T-helper 17 cell (primary cell): ENCODE measurements at regions not wholly inside any gene's neighbourhood (a gene's known extent, or its start where the extent isn't known, plus 50 kb on each side); places are given as distances from the start of the nearest gene placed in this dataset.
"Not testable (repeated sequence)": the region's sequence is repeated elsewhere in the genome, so short reads cannot be mapped to it uniquely, and the experiment has no call there.

Experiments
- ATAC-seq: fragments of 150-1000 bp; cut with Tn5 transposase; 2 replicates; pipeline ENCODE4 v1.10.0; 2021; ENCODE audit warnings: mild to moderate bottlenecking, moderate library complexity
- DNase-seq, 3 donors: peaks; one replicate each; pipeline versions ENCODE4 v3.0.0 to v3.0.0-alpha.2; 2020 to 2021
- H3K9me3 ChIP-seq: one replicate; pipeline ENCODE4 v1.7.0; 2013; ENCODE audit warnings: low read length, mild to moderate bottlenecking; ENCODE audit not compliant: control insufficient read depth, poor library complexity, severe bottlenecking
- H3K27ac Mint-ChIP-seq: one replicate; pipeline ENCODE4 v1.8.0; 2022; ENCODE audit warnings: mild to moderate bottlenecking, moderate library complexity, mixed read lengths
- H3K27me3 Mint-ChIP-seq: one replicate; pipeline ENCODE4 v1.8.0; 2022; ENCODE audit warnings: mixed read lengths
- H3K36me3 Mint-ChIP-seq: one replicate; pipeline ENCODE4 v1.8.0; 2022; ENCODE audit warnings: low read depth, mixed read lengths
- H3K4me1 Mint-ChIP-seq: one replicate; pipeline ENCODE4 v1.8.0; 2022; ENCODE audit warnings: mild to moderate bottlenecking, mixed read lengths
- H3K4me3 Mint-ChIP-seq: one replicate; pipeline ENCODE4 v1.8.0; 2022; ENCODE audit warnings: mild to moderate bottlenecking, moderate library complexity, mixed read lengths

- not testable (repeated sequence) for H3K9me3 ChIP-seq, DNase-seq, ATAC-seq, H3K27me3 Mint-ChIP-seq, H3K4me3 Mint-ChIP-seq, H3K27ac Mint-ChIP-seq, H3K36me3 Mint-ChIP-seq, H3K4me1 Mint-ChIP-seq
Observed at GRCh38 chr4:3953140-3953489, 186.9 kb downstream of the ADRA2C start.

- H3K4me3 Mint-ChIP-seq: peak overlapping the region; percentile 93
- H3K27me3 Mint-ChIP-seq, ATAC-seq, H3K36me3 Mint-ChIP-seq, H3K9me3 ChIP-seq, H3K4me1 Mint-ChIP-seq: not testable (repeated sequence)
- peak overlapping the region; percentile 69 for H3K27ac Mint-ChIP-seq
- DNase-seq: peak; percentile 28 to 47 (median 40)
Observed at GRCh38 chr4:3954540-3955320, 188.5 kb downstream of the ADRA2C start.

DNA sequence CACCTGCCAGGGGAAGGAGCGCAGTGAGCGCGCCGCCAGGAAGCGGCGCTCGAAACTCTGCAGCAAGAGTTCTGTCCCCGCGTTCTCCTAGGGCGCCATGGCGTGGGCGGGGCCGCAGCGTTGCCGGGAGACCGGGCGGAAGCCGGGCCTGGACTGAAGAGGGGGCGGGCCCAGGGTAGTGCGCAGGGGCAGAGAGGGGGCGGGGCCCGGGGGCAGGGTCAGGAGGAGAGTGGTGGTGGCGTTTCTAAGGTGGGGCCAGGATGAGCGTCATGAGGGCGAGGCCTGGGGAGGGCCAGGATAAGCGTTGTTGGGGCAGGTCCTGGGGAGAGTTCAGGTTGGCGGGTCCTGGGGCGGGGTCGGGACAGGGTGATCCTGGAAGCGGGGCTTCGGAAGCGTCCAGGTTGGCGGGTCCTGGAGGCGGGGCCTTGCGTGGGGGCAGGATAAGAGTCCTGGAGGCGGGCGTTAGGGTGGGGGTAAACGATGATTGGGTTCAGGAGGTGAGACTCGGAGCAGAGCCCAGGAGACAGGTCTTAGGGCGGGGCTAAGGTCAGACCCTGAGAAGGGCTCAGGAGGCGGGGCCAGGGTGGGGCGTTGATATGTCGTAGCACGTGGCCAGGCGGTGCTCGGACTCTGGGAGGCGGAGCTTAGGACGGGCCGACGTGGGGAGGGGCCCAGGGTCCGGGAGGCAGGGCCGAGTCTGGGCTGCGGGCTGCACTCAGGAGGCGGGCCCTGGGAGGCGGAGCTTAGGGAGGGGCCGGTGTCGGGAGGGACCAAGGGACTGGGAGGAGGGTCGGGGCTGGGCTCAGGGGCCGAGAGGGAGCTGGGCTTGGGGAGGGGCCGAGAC is 189.4 kb downstream of the ADRA2C start:
- H3K9me3 ChIP-seq, H3K36me3 Mint-ChIP-seq, H3K4me1 Mint-ChIP-seq, H3K27me3 Mint-ChIP-seq: not testable (repeated sequence)
- H3K27ac Mint-ChIP-seq: peak overlapping the region; percentile 82
- DNase-seq: peak; percentile 96 to 99 (median 99)
- ATAC-seq: peak; percentile 99
- peak overlapping the region; percentile 93 for H3K4me3 Mint-ChIP-seq

DNA sequence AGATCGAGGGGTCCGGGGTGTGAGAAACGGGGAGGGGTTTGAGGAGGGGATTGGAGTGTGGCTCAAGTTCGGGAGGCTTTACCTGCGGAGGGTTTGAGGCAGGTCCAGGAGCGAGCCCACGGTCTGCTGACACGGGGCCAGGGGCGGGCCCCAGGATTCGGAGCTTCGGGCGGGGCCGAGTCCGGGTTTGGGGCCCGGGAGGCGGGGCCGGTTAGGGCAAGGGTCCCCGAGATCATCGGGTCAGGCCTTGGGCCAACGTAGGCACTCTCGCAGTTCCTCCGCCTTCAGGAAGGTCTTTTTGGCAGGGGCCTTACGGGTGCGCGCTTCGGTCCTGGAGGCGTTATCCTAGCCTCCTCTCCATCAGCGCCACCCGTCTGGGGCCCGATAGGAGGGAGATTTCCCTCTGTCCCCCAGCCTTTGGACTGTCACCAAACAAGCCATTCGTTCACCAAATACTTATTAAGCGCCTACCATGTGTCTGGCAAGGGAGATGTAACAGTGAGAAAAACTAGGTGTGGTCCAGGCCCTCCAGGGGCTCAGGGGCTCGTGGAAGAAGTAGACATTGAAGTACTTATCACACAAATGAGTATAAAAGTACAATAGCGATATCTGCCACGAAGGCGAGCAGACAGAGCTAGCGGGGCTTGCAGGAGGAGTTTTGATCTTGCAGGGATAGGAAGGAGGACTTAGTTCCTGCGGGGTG is 190.1 kb downstream of the ADRA2C start:
- not testable (repeated sequence) for H3K9me3 ChIP-seq, DNase-seq, H3K27me3 Mint-ChIP-seq, H3K4me1 Mint-ChIP-seq, H3K36me3 Mint-ChIP-seq, ATAC-seq
- peak overlapping the region; percentile 82 for H3K27ac Mint-ChIP-seq
- H3K4me3 Mint-ChIP-seq: peak overlapping the region; percentile 93

- ATAC-seq, H3K27ac Mint-ChIP-seq: not testable (repeated sequence)
Observed at GRCh38 chr4:3961091-3961672, 195.0 kb downstream of the ADRA2C start.

DNA sequence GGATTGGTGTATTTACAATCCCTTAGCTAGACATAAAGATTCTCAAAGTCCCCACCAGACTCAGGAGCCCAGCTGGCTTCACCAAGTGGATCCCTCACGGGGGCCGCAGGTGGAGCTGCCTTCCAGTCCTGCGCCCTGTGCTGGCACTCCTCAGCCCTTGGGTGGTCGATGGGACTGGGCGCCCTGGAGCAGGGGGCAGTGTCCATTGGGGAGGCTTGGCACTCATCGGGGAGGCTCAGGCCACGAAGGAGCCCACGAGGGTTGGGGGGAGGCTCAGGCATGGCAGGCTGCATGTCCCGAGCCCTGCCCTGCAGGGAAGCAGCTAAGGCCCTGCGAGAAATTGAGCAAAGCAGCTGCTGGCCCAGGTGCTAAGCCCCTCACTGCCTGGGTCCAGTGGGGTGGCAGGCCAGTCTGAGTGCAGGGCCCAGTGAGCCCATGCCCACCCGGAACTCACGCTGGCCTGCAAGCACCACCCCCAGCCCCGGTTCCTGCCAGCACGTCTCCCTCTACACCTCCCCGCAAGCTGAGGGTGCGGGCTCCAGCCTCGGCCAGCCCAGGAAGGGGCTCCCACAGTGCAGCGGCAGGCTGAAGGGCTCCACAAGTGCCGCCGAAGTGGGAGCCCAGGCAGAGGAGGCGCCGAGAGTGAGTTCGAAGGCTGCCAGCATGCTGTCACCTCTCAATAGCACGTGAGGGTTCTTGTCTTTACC is 198.5 kb downstream of the ADRA2C start:
- DNase-seq, H3K4me1 Mint-ChIP-seq, H3K4me3 Mint-ChIP-seq, ATAC-seq, H3K36me3 Mint-ChIP-seq, H3K9me3 ChIP-seq, H3K27ac Mint-ChIP-seq: not testable (repeated sequence)
- H3K27me3 Mint-ChIP-seq: peaks cover 15% of the 10 kb centered on the region

More at GRCh38 chr4:3961091-3961672, 195.0 kb downstream of the ADRA2C start:
- not testable (repeated sequence) for H3K27me3 Mint-ChIP-seq, H3K4me3 Mint-ChIP-seq, DNase-seq, H3K36me3 Mint-ChIP-seq, H3K4me1 Mint-ChIP-seq, H3K9me3 ChIP-seq

DNA sequence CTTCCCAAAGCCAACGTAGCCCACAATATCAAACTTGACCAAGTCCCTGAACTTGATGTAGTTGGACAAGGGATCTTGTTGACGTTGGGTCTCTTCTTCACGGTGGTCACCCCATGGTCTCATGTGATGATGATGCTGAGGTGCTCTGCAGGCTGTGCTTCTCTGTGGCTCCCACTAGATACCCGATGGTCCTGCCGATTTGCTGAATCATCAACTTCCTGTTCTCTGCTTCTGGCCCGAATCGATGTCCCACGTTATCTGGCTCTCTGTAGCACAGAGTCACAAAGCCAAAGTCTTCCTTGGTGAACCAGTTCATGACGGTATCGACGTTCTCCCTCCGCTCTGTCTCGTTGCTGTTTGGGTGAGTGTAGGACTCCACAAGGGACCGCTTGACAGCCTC is 201.0 kb downstream of the ADRA2C start:
- H3K9me3 ChIP-seq, H3K4me3 Mint-ChIP-seq, ATAC-seq, DNase-seq, H3K36me3 Mint-ChIP-seq, H3K4me1 Mint-ChIP-seq, H3K27ac Mint-ChIP-seq: not testable (repeated sequence)
- peaks cover 25% of the 10 kb centered on the region for H3K27me3 Mint-ChIP-seq

DNA sequence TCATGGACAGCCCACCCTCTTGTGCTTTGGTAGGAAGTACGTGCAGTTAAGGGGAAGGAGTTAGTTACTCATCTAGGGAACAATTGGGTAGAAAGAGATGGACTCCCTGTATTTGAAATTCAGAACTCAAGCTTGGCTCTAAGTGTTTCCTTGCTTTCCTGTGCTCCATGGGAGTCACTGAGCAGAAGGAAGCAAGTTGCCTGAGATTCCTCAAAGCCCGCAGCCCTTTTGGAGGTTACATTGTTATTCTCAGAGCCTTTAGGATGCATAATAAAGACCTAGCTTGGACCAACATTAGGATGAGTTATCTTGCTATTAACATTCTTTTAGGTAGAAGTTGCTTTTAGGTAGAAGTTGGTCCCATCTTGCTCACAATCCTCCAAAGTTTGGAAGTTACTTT is 206.4 kb downstream of the ADRA2C start:
- not testable (repeated sequence) for H3K4me1 Mint-ChIP-seq, H3K4me3 Mint-ChIP-seq, ATAC-seq, H3K9me3 ChIP-seq, DNase-seq, H3K36me3 Mint-ChIP-seq, H3K27ac Mint-ChIP-seq
- peaks cover 52% of the 10 kb centered on the region for H3K27me3 Mint-ChIP-seq

GRCh38 chr4:3973581-3974200 is 207.5 kb downstream of the ADRA2C start:
- H3K4me1 Mint-ChIP-seq, H3K9me3 ChIP-seq, H3K36me3 Mint-ChIP-seq, DNase-seq, H3K27ac Mint-ChIP-seq, ATAC-seq, H3K4me3 Mint-ChIP-seq: not testable (repeated sequence)
- peaks cover 57% of the 10 kb centered on the region for H3K27me3 Mint-ChIP-seq

DNA sequence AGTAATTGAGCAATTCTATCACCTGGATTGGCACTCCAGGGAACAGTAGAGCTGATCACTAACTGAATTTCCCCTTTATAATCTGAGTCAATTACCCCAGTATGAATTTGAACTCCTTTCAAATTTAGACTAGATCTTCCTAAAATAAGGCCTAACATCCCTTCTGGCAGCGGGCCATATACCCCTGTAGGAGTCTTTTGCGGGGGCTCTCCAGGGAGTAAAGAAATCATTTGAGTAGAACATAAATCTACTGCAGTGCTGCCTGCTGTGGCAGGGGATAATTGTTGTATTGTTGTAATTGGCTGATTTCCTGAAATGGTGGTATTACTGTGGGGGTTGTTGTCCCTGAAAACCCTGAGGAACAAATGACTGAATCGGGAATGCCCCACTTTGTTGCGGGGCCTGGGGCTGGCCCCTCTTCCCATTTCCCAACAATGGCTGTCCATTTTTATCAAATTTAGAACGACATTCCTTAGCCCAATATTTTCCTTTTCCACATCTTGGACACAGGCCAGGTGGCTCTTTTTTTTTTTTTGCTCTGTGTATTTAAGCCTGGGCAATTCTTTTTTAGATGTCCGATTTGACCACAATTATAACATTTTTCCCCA is 217.4 kb downstream of the ADRA2C start:
- not testable (repeated sequence) for H3K4me1 Mint-ChIP-seq, H3K27ac Mint-ChIP-seq, ATAC-seq, DNase-seq, H3K9me3 ChIP-seq, H3K36me3 Mint-ChIP-seq, H3K4me3 Mint-ChIP-seq
- H3K27me3 Mint-ChIP-seq: peaks cover 13% of the 10 kb centered on the region

DNA sequence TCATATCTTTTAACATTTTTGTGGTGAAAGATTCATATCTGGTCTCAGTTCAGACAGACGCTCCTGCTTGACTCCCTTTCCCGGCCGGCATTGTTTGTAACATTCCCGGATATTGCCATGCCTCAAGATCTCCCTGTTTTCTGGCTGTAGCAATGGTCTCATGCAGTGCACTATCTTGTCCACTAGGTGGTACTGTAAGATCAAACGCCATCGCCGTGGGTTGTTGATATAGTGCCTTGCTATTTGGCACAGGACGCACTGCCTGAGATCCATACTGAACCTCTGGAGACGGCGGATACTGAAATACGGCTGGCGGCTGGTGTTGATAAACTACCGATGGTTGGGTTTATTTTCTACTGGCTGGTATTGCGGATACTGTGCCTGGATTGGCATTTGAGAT is 218.6 kb downstream of the ADRA2C start:
- DNase-seq, H3K27ac Mint-ChIP-seq, H3K4me1 Mint-ChIP-seq, H3K9me3 ChIP-seq, H3K36me3 Mint-ChIP-seq, ATAC-seq: not testable (repeated sequence)
- Mint-ChIP-seq H3K27me3 (peaks cover 15% of the 10 kb centered on the region), H3K4me3 (peak overlapping the region; percentile 36)

GRCh38 chr4:3986412-3986811 is 220.2 kb downstream of the ADRA2C start:
- ATAC-seq, H3K4me1 Mint-ChIP-seq: not testable (repeated sequence)

More at GRCh38 chr4:3986412-3986811, 220.2 kb downstream of the ADRA2C start:
- not testable (repeated sequence) for H3K36me3 Mint-ChIP-seq, H3K9me3 ChIP-seq, DNase-seq, H3K4me3 Mint-ChIP-seq, H3K27ac Mint-ChIP-seq
- peaks cover 31% of the 10 kb centered on the region for H3K27me3 Mint-ChIP-seq
